ES-I3 (cell line): ENCODE measurements at regions not wholly inside any gene's neighbourhood (a gene's known extent, or its start where the extent isn't known, plus 50 kb on each side); places are given as distances from the start of the nearest gene placed in this dataset.

Source experiments
- H3K36me3 ChIP-seq: 2 replicates; pipeline ENCODE4 v1.6.1; 2013; ENCODE audit warnings: mild to moderate bottlenecking, low read length, control low read depth, moderate library complexity; ENCODE audit not compliant: insufficient read depth
- H3K4me1 ChIP-seq: 2 replicates; pipeline ENCODE4 v1.6.1; 2013; ENCODE audit warnings: mild to moderate bottlenecking, control low read depth, low read length; ENCODE audit not compliant: insufficient read depth
- H3K9ac ChIP-seq: 2 replicates; pipeline ENCODE4 v1.6.1; 2013; ENCODE audit warnings: low read depth, mild to moderate bottlenecking, low read length, moderate library complexity
- H3K9me3 ChIP-seq: 2 replicates; pipeline ENCODE4 v1.6.1; 2013; ENCODE audit warnings: mild to moderate bottlenecking, low read length, moderate library complexity; ENCODE audit not compliant: control insufficient read depth, insufficient read depth

DNA sequence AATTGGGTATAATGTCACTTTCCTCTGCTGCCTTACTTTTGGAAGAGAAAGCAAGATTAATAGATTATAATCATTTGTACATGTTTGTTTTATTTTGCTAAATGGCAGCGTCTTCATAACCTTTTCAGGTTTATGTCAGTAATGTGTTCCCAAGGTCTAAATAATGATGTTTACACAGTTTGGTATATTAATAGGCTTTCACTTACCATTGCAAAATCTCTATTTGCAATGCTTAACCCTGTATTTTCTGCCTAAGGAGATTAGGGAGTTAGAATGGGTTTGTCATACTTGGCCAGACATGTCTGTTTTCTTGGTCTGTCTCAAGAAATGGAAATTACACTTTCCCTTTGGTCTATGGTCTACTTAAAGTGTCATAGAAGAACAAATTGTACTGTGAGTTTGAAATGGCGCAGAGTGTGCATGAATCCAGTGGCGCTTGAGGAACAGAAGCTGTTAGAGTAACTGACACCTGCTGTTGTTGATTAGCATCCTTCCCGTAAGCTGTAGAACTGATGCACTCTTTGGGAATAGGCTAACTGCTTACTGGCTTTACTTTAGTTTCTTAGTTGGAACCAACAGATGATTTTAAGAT, 261.1 kb downstream of the SAMD5 start:
- H3K9ac ChIP-seq = no peak overlapping the region
- no peaks in the 10 kb centered on the region for H3K9me3 ChIP-seq
- no peaks in the 10 kb centered on the region for H3K4me1 ChIP-seq
- no peaks in the 10 kb centered on the region for H3K36me3 ChIP-seq

DNA sequence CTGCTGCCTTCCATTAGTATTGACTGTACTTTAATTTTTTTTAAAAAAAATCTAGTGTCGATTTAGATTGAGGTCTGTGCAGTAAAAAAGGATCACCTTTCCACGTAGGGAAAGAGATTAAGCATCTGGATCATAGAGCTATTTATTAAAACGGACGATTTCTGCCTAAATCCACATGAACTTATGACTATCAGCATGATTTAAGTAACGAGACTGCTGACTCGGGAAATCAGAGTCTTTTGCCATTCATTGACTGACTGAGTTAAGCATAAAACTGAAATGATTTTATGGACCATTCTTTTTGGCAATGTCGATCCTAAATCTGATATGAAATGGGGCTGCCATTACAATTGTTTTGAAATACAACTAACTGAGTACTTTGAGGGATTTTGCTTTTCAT, 261.7 kb downstream of the SAMD5 start:
- Histone ChIP-seq H3K9me3 (no peaks in the 10 kb centered on the region), H3K36me3 (no peaks in the 10 kb centered on the region), H3K9ac (no peak overlapping the region), H3K4me1 (no peaks in the 10 kb centered on the region)

DNA sequence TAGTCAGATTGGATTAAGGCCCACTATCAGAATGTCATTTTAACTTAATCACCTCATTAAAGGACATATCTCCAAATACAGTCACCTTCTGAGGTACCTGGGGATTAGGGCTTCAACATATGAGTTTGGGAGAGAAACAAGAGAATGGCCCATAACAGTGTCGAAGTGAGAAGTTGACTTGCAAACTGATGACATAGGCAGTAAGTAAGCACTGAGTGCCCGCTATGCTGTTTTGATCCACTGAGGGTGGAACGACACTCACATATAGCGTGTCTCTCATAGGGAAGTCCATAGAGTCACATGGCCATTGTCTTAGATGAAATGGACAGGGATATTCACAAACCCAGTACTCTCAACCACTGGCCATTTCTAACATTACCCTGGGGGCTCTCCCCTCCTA, 264.2 kb downstream of the SAMD5 start:
- Histone ChIP-seq H3K36me3 (no peaks in the 10 kb centered on the region), H3K4me1 (no peaks in the 10 kb centered on the region), H3K9me3 (no peaks in the 10 kb centered on the region), H3K9ac (no peak overlapping the region)

DNA sequence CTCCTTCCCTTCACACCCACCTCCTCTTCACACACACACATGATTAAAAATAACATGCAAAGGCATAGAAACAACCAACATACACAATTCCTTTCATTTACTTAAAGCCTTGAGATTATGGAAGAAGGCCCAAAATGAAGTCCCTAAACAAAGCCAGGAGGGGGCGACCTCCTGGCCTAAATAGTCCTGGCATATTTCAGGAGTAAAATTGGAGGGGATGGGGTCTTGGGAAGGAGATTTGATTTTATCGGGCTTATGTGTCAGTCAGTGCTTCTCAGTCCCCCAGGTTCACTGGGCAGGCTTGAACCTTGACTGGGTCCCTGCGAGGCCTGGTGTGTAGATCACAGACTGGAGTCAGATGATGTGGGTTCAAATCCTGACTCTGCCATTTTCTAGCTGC, 266.4 kb downstream of the SAMD5 start:
- Histone ChIP-seq H3K4me1 (no peaks in the 10 kb centered on the region), H3K9ac (no peak overlapping the region), H3K36me3 (no peaks in the 10 kb centered on the region), H3K9me3 (no peaks in the 10 kb centered on the region)

DNA sequence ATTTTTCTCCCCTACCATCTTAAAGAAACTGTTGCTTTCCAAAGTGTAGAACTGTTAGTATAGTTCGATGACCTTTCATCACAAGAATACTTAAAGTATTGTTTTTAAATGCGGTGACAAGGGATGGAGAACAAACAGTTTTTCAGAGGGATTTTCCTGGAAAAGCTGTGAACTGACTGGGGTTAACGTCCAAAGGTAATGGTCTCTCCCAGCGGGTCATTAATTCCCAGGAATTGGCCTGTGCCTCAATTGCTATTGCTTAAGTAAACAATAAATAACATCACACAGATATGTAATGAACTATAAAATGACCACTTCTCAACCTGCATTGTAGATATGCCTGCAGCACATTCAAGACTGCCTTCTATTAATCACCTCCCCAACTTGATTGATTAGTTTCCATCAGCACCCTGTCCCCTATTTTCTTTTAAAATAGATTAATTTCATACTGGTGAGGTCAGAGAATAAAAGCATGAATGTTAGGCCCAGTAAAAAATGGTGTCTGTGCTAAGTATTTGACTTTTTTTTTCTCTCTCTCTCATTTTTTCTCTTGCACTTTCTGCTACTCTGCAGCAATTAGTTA, 268.2 kb downstream of the SAMD5 start:
- H3K9me3 ChIP-seq = no peaks in the 10 kb centered on the region
- H3K36me3 ChIP-seq = no peaks in the 10 kb centered on the region
- H3K9ac ChIP-seq = no peak overlapping the region
- H3K4me1 ChIP-seq = no peaks in the 10 kb centered on the region

DNA sequence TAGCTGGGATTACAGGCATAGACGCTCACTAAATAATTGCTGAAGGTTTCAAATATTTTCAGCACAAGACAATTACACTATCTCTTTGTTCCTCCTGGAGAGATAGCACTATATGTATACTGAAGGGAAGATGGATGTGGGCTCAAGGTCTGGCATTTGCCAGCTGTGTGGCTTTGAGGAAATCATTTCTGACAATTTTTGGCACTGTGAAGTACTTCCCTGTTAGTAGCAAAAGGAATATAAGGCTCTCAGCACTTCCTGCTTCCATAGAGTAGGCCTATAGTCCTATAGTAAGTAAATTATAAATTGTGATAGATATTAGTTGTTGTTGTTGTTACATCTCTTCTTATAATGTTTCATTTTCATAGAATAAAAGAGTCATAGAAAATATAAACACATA, 271.1 kb downstream of the SAMD5 start:
- Histone ChIP-seq H3K9me3 (no peaks in the 10 kb centered on the region), H3K36me3 (no peaks in the 10 kb centered on the region), H3K4me1 (no peaks in the 10 kb centered on the region), H3K9ac (no peak overlapping the region)

DNA sequence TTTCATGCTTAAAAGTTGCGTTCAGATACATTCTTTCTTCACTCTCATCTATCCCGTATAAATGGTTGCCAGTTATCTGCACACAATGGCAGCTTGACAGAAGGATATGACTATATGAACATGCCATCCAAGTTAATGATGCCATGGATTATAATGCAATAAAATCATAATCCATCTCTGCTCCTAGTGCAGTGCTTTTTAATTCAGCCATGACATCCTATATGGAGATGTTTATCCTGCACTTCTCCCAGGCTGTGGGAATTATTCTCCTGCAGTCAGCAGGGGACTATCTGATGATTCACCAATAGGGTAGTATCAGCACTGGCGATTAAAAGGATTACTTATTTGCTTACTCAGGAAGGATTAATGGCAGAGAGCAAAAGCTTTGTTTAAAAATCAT, 273.8 kb downstream of the SAMD5 start:
- Histone ChIP-seq H3K36me3 (no peaks in the 10 kb centered on the region), H3K4me1 (no peaks in the 10 kb centered on the region), H3K9ac (no peak overlapping the region), H3K9me3 (no peaks in the 10 kb centered on the region)

DNA sequence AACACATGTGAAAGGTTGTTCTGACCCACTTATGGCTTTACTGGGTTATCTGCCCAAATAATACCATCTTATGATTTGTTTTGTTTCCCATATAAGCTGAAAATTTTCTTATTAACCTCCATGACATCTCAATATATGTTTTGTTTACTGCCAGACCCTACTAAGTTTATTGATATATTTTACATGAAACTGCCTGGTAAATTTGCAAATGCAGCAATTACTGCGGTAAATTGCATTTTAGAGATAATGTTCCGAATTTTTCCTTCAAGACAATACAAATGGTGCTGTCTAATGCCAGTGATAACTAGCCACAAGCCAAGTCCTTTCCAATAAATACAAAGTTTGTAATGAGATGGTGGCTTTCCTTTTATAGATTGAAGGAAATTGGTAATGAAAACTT, 275.9 kb downstream of the SAMD5 start:
- H3K9ac ChIP-seq = no peak overlapping the region
- no peaks in the 10 kb centered on the region for H3K4me1 ChIP-seq
- no peaks in the 10 kb centered on the region for H3K9me3 ChIP-seq
- H3K36me3 ChIP-seq = no peaks in the 10 kb centered on the region

DNA sequence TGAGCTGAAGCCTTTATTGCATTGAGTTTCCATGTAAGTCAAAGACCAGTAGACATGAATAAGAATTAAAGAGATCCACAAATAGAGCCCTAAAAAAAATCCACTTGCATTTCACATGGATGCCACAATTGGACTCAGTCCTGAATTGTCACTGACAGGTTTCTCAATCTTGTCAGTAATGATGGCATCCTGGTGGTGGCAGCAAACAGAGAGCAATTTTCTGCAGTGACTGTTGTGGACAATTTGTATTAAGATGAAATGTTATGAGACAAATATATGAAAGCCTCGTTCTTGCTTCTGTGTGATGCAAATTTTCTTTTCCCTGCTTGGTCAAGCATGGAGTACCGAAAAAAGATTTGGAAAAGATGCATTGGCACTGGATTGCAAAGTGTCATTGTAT, 278.9 kb downstream of the SAMD5 start:
- no peak overlapping the region for H3K9ac ChIP-seq
- no peaks in the 10 kb centered on the region for H3K36me3 ChIP-seq
- no peaks in the 10 kb centered on the region for H3K4me1 ChIP-seq
- H3K9me3 ChIP-seq = no peaks in the 10 kb centered on the region

DNA sequence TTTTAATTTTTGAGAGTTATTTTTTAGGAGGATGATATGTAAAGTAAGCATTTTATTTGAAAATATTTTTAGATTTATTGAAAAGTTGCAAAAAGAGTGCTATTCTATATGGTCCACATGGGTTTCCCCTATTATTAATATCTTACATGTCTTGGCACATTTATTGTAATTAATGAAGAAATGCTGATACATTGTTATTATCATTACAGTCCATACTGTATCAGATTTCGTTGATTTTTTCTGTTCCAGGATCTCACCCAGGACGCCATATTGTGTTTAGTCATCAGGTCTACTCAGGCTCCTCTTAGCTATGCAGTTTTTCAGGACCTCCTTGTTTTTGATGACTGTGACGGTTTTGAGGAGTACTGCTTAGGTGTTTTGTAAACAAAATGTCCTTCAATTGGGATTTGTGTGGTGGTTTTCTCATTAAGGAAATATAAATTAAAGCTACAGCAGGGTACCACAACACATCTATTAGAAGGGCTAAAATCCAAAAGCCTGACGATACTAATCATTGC, 281.0 kb downstream of the SAMD5 start:
- Histone ChIP-seq H3K4me1 (no peaks in the 10 kb centered on the region), H3K9ac (no peak overlapping the region), H3K36me3 (no peaks in the 10 kb centered on the region), H3K9me3 (no peaks in the 10 kb centered on the region)

DNA sequence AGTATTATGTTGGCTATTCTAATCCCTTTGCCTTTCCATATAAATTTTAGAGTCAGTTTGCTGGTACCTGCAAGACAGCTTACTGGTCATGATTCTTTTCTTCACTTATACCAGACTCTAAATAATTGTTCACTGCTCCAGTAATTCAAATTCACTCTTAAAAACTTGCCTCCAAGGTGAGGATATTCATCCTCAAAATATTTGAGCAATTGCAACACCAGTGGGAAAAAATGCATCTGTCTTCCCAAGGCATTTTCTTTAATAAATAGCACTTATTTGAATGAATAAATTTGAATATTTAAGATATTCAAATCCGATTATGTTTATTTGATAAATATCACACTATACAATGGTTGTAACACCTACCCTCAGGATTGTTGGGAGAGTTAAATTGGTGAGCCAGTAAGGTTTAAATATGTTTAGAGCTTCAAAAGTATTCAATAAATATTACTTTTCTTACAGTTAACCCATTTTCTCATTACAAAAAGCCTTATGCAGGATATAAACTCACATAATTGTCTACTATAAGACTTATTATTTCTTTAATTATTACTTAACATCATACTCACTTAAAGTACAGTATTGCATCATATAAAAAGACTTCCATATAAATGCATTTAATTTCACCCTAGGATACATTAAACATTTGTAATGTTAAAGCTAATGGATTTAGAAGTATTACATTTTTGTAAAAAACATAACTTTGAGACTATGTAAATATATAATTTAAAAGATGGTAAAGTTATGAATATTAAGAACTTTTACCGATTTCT, 285.6 kb downstream of the SAMD5 start:
- no peaks in the 10 kb centered on the region for H3K4me1 ChIP-seq
- no peaks in the 10 kb centered on the region for H3K9me3 ChIP-seq
- no peak overlapping the region for H3K9ac ChIP-seq
- H3K36me3 ChIP-seq = no peaks in the 10 kb centered on the region

DNA sequence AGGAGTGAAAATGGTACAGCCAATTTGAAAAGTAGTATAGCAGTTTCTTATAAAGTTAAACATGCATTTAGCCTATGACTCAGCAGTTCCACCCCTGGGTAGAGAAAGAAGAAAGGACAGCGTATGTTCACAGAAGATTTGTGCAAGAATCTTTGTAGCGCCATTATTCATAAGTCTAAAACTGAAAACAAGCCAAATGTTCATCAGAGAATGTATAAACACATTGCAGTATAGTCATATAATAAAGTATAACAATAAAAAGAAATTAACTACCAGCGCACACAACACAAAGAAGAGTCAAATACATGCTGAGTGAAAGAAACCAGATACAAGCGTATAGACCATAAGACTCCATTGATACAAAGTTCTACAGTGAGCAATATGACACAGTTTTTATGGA, 294.0 kb downstream of the SAMD5 start:
- peaks cover 4% of the 10 kb centered on the region; the same call in 1 of the 2 replicates for H3K9me3 ChIP-seq
- no peaks in the 10 kb centered on the region for H3K36me3 ChIP-seq
- H3K4me1 ChIP-seq = no peaks in the 10 kb centered on the region
- no peak overlapping the region for H3K9ac ChIP-seq

DNA sequence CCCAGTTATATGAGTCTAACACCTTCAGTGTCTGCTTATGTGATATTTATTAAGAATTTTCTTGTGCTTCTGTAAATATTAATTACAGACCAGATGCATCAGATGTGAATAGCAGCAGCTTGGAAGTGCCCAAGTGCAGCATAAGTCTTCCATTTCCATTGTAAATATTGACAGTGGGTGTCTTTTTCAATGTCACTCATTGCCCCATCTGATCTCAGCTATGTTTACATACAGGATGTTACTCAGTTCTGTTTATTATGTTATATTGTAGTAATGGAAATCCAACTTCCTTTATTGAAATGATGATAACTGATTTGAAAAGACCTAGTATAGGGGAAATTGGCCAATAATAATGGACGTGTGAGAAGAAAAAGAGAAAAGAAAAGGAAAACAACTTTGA, 296.7 kb downstream of the SAMD5 start:
- Histone ChIP-seq H3K4me1 (no peaks in the 10 kb centered on the region), H3K9me3 (peaks cover 4% of the 10 kb centered on the region; the same call in 1 of the 2 replicates), H3K9ac (no peak overlapping the region), H3K36me3 (no peaks in the 10 kb centered on the region)

DNA sequence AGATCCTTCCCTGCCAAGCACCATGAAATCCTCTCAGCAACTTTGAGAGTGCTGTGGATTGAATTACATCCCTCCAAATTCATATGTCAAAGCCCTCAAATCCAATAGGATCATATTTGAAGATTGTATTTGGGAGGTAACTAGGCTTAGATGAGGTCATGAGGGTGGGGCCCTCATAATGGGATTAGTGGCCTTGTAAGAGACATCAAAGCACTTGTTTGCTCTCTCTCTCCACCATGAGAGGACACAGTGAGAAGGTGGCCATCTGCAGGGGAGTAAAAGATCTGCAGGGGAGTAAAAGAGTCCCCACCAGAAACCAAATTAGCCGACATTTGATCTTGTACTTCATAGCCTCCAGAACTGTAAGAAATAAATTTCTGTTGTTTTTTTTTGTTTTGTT, 298.2 kb downstream of the SAMD5 start:
- H3K4me1 ChIP-seq = no peaks in the 10 kb centered on the region
- no peaks in the 10 kb centered on the region for H3K36me3 ChIP-seq
- H3K9ac ChIP-seq = no peak overlapping the region
- peaks cover 4% of the 10 kb centered on the region; the same call in 1 of the 2 replicates for H3K9me3 ChIP-seq

DNA sequence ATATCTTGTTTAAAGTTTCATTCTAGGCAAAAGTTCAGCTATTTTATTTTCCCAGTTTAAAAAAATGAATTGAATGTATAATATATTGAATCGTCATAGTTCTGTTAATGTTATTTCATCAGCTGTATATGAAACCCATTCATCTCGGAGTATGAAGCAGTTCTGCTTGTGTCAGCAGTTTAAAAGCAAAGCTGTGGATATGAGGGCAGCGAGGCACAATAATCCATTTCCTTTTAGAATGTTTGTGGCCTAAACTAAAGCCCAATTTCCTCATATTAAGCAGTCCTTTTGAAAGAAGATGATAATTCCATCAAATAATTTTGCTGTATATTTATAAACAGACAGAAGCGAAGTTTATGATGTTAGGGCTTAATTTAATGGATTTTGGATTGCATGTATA, 300.1 kb downstream of the SAMD5 start:
- Histone ChIP-seq H3K9ac (no peak overlapping the region), H3K4me1 (no peaks in the 10 kb centered on the region), H3K36me3 (no peaks in the 10 kb centered on the region), H3K9me3 (peaks cover 4% of the 10 kb centered on the region; the same call in 1 of the 2 replicates)
